K562 (cell line): ENCODE measurements at regions not wholly inside any gene's neighbourhood (a gene's known extent, or its start where the extent isn't known, plus 50 kb on each side); places are given as distances from the start of the nearest gene placed in this dataset.

Experiments
- ATAC-seq: fragments of 200-7000 bp; cut with Tn5 transposase; 3 replicates; pipeline ENCODE4 v1.9.1; 2020; ENCODE audit warnings: moderate library complexity
- BruUV-seq: library from RNA; stranded (reverse); fragments of 400-500 nt; replicated peaks from 2 replicates; lab custom pipeline; 2021; lab: Mats Ljungman, UMichigan
- CTCF ChIA-PET: fragments of 300-600 bp; formaldehyde crosslinking; extraction: SDS; loops from one replicate; lab custom pipeline; 2021; ENCODE audit warnings: low intra/inter-chr PET ratio; lab: Yijun Ruan, JAX
- POLR2A ChIA-PET: fragments of 300-600, 350-650 bp; sonication (Branson Sonifier 250); formaldehyde crosslinking; extraction: SDS; loops from one replicate; lab custom pipeline; 2021; ENCODE audit warnings: antibody characterized with exemption, inconsistent platforms; lab: Yijun Ruan, JAX
- DNase-seq, 4 experiments: peaks; one replicate each; pipeline versions ENCODE4 v3.0.0 to v3.0.0-alpha.2; 2011 to 2018; ENCODE audit warnings: low spot score in 3 of 4, mixed read lengths in 3 of 4; ENCODE audit errors: extremely low read depth in 1 of 4
- FAIRE-seq: peaks from 2 replicates; lab custom pipeline; 2011; peaks lifted over from hg19 to GRCh38; lab: Jason Lieb, UNC
- H2AFZ ChIP-seq: 2 replicates; pipeline ENCODE4 v1.6.0; 2011; ENCODE audit warnings: low read depth, low read length, control low read depth, inconsistent platforms
- H3K27ac ChIP-seq: fragments of 200-600 bp; 3 replicates; pipeline ENCODE4 v1.8.0; 2011; ENCODE audit warnings: low read depth, mild to moderate bottlenecking, control low read depth, inconsistent platforms, low read length, moderate library complexity, mixed read lengths; ENCODE audit errors: extremely low read depth
- H3K27me3 ChIP-seq, 2 experiments: fragments of 300-600 bp in 1 of 2; 2 replicates in 1 of 2; 3 replicates in 1 of 2; pipeline versions ENCODE4 v1.6.0 to v1.8.0; 2011; ENCODE audit warnings: inconsistent platforms in 2 of 2, low read length in 2 of 2, mild to moderate bottlenecking in 1 of 2, mixed read lengths in 1 of 2, moderate library complexity in 1 of 2; ENCODE audit not compliant: control insufficient read depth in 2 of 2, insufficient read depth in 2 of 2
- H3K36me3 ChIP-seq: fragments of 300-600 bp; 3 replicates; pipeline ENCODE4 v1.8.0; 2011; ENCODE audit warnings: mild to moderate bottlenecking, low read length, inconsistent platforms; ENCODE audit not compliant: control insufficient read depth, insufficient read depth
- H3K4me1 ChIP-seq, 2 experiments: fragments of 200-600 bp in 1 of 2; replicated peaks in 1 of 2; 2 replicates in 1 of 2; 3 replicates in 1 of 2; pipeline versions ENCODE4 v1.5.1 to v1.8.0; 2011; ENCODE audit warnings: inconsistent platforms in 2 of 2, low read length in 2 of 2, mild to moderate bottlenecking in 1 of 2, mixed read lengths in 1 of 2, moderate library complexity in 1 of 2; ENCODE audit not compliant: control insufficient read depth in 2 of 2, insufficient read depth in 2 of 2
- H3K4me2 ChIP-seq: 2 replicates; pipeline ENCODE4 v1.6.1; 2011; ENCODE audit warnings: low read length, control low read depth, inconsistent platforms, mixed read lengths; ENCODE audit not compliant: insufficient read depth
- H3K4me3 ChIP-seq: fragments of 200-600 bp; sonication (generic), shearing (Covaris generic); 2 replicates; pipeline ENCODE4 v1.5.1; 2016; ENCODE audit warnings: control low read depth, inconsistent platforms
- H3K79me2 ChIP-seq: fragments of 200-600 bp; 3 replicates; pipeline ENCODE4 v1.8.0; 2011; ENCODE audit warnings: low read length, inconsistent platforms; ENCODE audit not compliant: control insufficient read depth, insufficient read depth
- H3K9ac ChIP-seq, 2 experiments: 2 replicates each; pipeline versions ENCODE4 v1.6.0 to v1.6.1; 2011; ENCODE audit warnings: low read depth in 2 of 2, low read length in 2 of 2, control low read depth in 1 of 2, inconsistent platforms in 1 of 2, mild to moderate bottlenecking in 1 of 2, mixed read lengths in 1 of 2; ENCODE audit not compliant: insufficient read depth in 1 of 2
- H3K9me1 ChIP-seq: one replicate; pipeline ENCODE4 v1.6.0; 2011; ENCODE audit warnings: inconsistent platforms, mild to moderate bottlenecking, low read length, moderate library complexity; ENCODE audit not compliant: control insufficient read depth, insufficient read depth
- H3K9me3 ChIP-seq: replicated peaks from 2 replicates; pipeline ENCODE4 v1.5.1; 2011; ENCODE audit warnings: low read depth, low read length, inconsistent platforms; ENCODE audit not compliant: control insufficient read depth, insufficient read depth
- H4K20me1 ChIP-seq: replicated peaks from 2 replicates; pipeline ENCODE4 v1.6.1; 2011; ENCODE audit warnings: low read length, inconsistent platforms, mixed read lengths; ENCODE audit not compliant: control insufficient read depth, insufficient read depth
- CEBPG ChIP-seq, 3 experiments: fragments of 200-800 bp in 1 of 3; sonication (Bioruptor generic) in 1 of 3; sonication (generic) in 1 of 3; formaldehyde crosslinking in 1 of 3; IDR thresholded peaks in 2 of 3; conservative IDR thresholded peaks in 1 of 3; 2 replicates each; pipeline versions ENCODE4 v1.6.1 to v1.8.0; 2016 to 2022; ENCODE audit warnings: missing compliant biosample characterization in 2 of 3, missing genetic modification characterization in 2 of 3, mild to moderate bottlenecking in 1 of 3, missing genetic modification reagents in 1 of 3
- ETV5 ChIP-seq: sonication (generic); formaldehyde crosslinking; IDR thresholded peaks from 2 replicates; pipeline ENCODE4 v1.4.0; 2020; ENCODE audit warnings: low read depth, mild to moderate bottlenecking, missing genetic modification reagents
- YBX1 ChIP-seq: fragments of 450-650 bp; IDR thresholded peaks from 2 replicates; pipeline ENCODE4 v1.7.1; 2016; ENCODE audit warnings: mild to moderate bottlenecking
- WGBS: fragments of 100-300 bp; shearing (Covaris generic); methylation state at CpG from one replicate; pipeline ENCODE4 v1.1.6; 2016; ENCODE audit warnings: low coverage, mixed read lengths; ENCODE audit not compliant: insufficient coverage; ENCODE audit errors: missing lambda C conversion rate; 5-methylcytosine and 5-hydroxymethylcytosine counted together
- in situ Hi-C: fragments of 300-500 bp; cut with MboI; formaldehyde crosslinking; loops from 4 replicates; pipeline ENCODE4 v1.15.0; 2018; ENCODE audit warnings: inconsistent platforms, mixed read lengths
- intact Hi-C: fragments of 100-400 bp; cut with micrococcal nuclease; formaldehyde crosslinking; loops from 2 replicates; pipeline ENCODE4 v1.14.2; 2022
- TF ChIP-seq, protein P1 (sequence below): fragments of 250-450 bp; sonication (Bioruptor Pico); IDR thresholded peaks from 2 replicates; pipeline ENCODE4 v1.9.0; 2021; ENCODE audit warnings: mild to moderate bottlenecking, inconsistent platforms

DNA sequence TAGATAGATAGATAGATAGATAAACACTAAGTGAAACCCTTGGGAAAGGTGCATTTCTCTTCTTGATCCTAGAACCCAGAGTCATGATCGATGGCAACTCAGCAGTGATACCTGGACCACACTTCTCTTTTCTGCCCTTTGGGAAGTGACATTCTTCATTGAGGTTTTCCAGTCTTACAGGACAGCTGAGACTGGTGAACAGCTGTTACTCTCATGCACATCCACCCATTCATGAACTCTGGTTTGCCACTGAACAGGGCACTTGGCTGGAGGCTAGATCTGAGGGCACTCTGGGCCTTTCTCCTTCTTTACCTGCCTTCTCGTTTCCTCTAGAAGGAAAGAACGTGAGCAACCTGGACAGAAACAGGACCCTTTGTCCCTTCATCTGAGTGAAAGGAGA, 164.5 kb downstream of the DRD1 start:
- ChIA-PET POLR2A (interaction anchor here (0.5 kb wide), 1 partner anchor 66 kb away, joined by 4 read pairs; no protein-coding TSS in a partner anchor), CTCF (no interaction called here)
- H3K27ac ChIP-seq, result no peak overlapping the region
- no peaks in the 10 kb centered on the region for H3K9me3 ChIP-seq
- no peak overlapping the region for H3K9ac ChIP-seq
- no peak overlapping the region for H3K4me2 ChIP-seq
- H3K4me3 ChIP-seq, result no peak overlapping the region
- DNase-seq (no peak), FAIRE-seq (no peak), ATAC-seq (no peak)
- intact Hi-C loops (no loop called here), in situ Hi-C loops (no loop called here)
- WGBS, result 0% methylated on average over 3 of the region's 3 CpGs
- TF ChIP-seq YBX1 (no peak), ETV5 (no peak), CEBPG (CRISPR knock-in tag; IDR thresholded peaks at IDR 0.05) (no peak), CEBPG (tag; conservative IDR thresholded peaks at IDR 0.05 in 1 of 2, IDR thresholded peaks at IDR 0.05 in 1 of 2) (no peak)
- TF ChIP-seq, protein P1, sequence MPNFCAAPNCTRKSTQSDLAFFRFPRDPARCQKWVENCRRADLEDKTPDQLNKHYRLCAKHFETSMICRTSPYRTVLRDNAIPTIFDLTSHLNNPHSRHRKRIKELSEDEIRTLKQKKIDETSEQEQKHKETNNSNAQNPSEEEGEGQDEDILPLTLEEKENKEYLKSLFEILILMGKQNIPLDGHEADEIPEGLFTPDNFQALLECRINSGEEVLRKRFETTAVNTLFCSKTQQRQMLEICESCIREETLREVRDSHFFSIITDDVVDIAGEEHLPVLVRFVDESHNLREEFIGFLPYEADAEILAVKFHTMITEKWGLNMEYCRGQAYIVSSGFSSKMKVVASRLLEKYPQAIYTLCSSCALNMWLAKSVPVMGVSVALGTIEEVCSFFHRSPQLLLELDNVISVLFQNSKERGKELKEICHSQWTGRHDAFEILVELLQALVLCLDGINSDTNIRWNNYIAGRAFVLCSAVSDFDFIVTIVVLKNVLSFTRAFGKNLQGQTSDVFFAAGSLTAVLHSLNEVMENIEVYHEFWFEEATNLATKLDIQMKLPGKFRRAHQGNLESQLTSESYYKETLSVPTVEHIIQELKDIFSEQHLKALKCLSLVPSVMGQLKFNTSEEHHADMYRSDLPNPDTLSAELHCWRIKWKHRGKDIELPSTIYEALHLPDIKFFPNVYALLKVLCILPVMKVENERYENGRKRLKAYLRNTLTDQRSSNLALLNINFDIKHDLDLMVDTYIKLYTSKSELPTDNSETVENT (CRISPR knock-in tag), result no peak
- no peaks in the 10 kb centered on the region for H4K20me1 ChIP-seq
- H3K27me3 ChIP-seq, result no peaks in the 10 kb centered on the region
- BruUV-seq, result no TSS peak
- no peaks in the 10 kb centered on the region for H3K36me3 ChIP-seq
- no peaks in the 10 kb centered on the region for H3K9me1 ChIP-seq
- H3K4me1 ChIP-seq, result no peaks in the 10 kb centered on the region
- H2AFZ ChIP-seq, result no peak overlapping the region
- H3K79me2 ChIP-seq, result no peaks in the 10 kb centered on the region
